ENCODE measurements at regions not wholly inside any gene's neighbourhood (a gene's known extent, or its start where the extent isn't known, plus 50 kb on each side); places are given as distances from the start of the nearest gene placed in this dataset.

DNA sequence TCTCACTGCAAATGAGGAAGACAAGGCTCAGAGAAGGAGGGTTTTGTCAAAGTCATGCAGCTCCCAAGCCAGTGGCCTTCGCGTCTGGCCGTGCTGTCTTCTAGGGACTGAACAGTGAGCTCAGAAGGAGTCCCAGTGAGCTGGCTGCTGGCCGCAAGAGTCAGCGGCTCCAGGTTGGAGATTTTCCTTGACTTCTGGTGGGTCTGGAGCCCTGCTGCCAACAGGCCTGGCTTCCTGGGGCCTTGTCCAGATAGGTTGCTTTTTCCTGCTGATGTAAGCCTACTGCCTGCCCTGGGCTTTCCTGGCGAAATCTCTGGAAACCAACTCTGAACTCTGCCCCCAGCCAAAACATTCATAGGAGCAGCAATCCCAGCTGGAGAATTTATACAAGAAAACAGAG lies 272.7 kb upstream of the CADM1 start:
- DNase-seq, result no peak

DNA sequence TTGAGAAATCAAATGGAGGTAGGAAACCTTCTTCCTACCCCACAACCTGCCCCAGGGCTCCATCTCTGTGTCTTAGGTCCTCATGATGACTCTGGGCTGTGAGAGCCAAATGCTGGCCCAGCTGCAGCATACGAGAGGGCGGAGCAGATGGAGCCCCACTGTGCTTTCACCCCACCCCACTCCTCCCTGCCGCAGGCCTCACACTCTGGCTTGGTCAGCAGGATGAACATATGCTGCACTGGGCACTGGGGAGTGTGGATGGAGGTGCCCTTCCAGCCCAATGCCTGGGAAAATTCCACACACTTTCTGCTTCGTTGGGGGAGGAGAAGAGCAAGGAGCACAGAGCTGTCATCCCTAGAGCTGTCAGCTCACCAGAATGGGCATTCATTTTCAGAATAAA lies 271.6 kb upstream of the CADM1 start:
- DNase-seq, result no peak

DNA sequence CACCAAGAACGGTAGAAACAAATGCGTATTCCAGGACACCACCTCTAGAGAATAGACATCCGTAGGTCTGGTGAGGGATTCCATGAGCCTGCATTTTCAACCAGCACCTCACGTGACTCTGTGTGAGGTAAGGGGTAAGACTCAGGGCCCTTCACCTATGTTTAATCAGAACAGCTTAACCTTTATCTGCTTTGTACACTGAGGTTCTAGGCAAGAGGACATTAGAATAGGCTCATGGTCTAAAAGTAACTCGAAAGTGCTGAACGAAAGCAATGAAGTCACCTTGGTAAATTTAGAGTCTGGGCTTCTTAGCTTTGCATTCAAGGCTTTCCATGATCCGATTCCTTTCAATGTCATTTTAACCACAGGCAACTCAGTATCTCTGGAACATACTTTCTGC lies 270.5 kb upstream of the CADM1 start:
- no peak for DNase-seq

- DNase-seq, result no peak
Measured at GRCh38 chr11:115769891-115770290, 265.7 kb upstream of the CADM1 start.

DNA sequence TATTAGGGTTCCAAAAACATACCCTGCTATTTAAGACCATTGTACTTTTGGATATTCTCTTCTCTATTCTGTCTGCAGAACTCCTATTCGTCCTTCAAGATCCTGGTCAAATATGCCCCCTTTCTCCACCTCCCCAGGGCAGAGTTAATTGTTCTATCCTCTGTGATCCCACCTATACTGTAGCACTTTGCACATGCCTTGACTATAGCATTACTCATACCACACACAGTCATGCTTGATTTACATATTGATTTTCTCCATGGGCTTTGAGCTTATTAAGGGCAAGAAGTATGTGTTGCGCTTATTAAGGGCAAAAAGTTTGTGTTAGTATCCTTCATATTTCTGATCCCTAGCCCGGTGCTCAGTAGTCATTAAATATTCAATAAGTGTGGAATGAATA lies 263.7 kb upstream of the CADM1 start:
- DNase-seq, result no peak

DNA sequence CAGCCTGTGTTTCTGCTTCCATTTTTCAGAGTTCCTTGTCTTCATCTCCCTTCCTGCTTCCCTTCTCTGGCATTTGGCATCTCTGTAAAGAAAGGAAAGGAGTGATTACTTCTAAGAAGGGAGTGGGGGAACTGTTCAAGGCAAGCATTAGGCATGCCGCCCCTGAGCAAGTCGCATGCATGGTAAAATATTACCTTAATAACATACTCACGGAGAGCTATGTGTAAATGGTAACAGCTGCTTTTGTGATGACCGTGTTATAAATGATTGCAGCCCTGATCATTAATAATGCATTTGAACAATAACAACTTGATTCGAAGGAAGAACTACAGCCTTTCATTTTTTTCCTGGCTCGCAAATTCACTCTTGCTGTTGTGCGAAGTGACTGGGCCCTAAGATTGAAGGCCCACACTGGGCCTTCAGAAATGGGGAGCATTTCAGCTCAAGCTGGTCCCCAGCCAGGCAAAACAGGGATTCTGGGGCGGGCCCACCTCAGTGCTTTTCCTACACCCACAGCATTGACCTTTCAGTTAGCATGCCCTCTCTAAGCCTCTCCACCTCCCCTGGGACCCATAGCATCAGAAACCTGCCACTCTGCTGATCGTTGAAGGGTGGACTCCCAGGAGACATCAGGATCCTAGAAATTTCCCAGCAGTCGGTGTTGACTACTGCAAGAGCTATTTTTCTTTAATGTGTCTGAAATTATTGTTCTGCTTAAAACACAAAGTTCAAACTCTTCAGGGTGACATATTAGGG lies 263.0 kb upstream of the CADM1 start:
- DNase-seq, result no peak

- no peak for DNase-seq
Measured at GRCh38 chr11:115766561-115766960, 262.3 kb upstream of the CADM1 start.

- DNase-seq, result no peak
Measured at GRCh38 chr11:115765803-115766239, 261.6 kb upstream of the CADM1 start.

DNA sequence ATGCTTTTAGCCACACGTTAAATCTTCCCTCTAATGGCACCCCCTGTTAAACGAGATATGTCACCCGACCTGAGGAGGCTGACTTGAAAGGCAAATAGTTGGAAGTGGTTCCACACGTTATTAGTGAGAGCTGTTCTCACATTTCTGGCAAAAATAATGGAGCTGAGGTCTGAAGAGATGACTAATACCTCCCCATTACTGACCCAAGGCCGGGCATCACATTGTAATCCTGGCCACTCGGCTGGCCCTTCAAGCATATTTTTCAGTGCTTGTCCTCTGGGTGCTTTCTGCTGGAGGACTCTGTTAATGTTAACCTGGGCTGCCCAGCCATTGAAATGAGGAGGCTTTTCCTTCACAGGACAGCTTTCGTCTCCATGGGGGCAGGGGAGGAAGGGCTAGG lies 260.0 kb upstream of the CADM1 start:
- no peak for DNase-seq

- no peak for DNase-seq
Measured at GRCh38 chr11:115761817-115762216, 257.6 kb upstream of the CADM1 start.

- no peak for DNase-seq
Measured at GRCh38 chr11:115761348-115761747, 257.1 kb upstream of the CADM1 start.

GRCh38 chr11:115760461-115761320 lies 256.5 kb upstream of the CADM1 start:
- no peak for DNase-seq

GRCh38 chr11:115759622-115760460 lies 255.6 kb upstream of the CADM1 start:
- no peak for DNase-seq

DNA sequence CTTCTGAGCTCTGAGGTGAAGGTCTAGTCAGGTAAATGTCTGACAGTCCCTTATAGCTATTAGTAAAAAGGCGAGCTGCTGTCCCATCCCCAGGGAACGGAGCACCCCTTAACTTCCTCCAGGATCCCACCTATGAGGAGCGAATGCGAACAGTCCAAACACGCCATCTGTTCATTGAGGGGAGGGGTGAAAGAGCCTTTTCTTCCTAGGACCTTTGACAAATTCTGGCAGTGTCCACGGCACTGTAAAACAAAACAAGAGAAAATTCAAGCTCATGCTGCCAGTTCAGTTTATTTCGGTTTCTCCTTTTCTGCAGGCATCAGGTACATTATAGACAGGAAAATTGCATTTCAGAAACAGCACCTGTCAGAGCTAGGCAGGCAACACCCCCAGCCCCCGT lies 253.8 kb upstream of the CADM1 start:
- DNase-seq, result no peak

DNA sequence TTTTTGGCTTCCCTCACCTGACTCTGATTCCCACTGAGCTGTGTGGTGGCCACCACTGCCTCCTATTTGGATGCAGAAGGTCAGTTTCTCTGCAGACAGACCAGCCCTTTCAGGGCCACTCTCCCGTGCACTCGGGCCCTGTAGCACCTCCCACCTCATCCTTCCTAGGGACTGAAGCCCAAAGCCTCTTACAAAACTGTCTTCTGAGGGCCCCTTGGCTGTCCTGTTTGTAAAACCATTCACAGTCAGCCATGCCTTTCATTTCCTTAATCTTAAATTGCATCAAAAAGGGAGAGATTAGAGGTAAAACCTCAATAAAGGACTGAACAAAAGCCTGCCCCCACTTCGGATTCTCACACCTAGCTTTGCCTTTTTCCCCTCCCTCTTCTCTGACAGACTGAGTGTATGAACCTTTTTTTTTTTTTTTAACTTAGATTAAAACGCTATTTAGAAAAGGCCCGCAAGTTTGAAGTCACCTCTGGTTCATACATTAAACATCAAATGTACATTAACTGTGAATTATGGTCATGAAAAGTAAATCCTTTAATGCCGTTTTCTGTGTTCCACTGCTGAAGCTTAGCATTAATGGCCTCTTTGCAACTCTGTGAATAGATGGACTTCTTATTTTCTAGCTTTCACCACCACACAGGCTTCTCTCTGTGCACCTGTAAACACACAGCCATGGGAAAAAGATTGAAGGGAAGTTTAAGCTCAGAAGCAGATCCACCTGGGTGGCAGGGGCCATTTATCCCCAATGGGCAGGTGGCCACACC lies 247.2 kb upstream of the CADM1 start:
- DNase-seq, result no peak

DNA sequence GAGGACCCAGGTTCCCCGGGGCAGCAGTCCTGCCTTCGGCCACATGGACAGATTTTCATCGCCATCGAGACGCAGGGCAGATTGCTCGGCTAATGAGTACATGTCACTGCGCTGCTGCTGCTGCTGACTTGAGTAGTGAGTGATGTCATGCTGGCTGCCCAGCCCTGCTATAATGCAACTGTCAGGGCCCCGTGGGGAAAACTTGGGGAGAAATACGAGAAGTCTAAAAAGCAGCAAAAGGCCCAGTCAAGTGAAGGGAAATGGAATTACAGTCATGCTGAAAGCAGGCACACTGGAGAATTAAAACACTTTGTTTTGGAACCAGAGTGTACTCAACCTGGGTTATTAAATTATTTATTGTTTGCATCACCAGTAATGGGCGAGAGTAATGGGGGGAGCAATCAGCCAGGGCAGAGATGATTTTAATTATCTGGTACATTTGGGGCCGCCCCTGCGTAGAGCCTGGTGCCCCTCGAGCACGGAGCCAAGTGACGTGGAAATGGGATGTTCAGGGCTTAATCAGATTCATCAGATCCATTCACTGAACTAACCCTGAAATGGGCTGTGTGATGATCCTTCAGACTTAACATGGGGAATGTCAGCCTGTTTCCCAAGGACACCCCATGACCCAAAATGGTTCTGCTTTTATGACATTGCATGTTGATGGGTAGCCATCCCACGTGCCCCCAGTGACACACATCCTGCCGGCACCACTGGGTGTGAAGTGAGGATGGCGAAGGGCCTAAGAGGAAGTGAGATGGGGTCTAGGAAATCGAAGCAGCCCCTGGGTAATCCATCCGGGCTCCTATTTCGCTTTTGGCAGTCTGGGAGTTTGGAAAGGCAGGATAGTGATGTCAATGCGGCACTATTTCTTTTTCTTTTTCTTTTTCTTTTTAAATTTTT lies 241.6 kb upstream of the CADM1 start:
- DNase-seq, result no peak

DNA sequence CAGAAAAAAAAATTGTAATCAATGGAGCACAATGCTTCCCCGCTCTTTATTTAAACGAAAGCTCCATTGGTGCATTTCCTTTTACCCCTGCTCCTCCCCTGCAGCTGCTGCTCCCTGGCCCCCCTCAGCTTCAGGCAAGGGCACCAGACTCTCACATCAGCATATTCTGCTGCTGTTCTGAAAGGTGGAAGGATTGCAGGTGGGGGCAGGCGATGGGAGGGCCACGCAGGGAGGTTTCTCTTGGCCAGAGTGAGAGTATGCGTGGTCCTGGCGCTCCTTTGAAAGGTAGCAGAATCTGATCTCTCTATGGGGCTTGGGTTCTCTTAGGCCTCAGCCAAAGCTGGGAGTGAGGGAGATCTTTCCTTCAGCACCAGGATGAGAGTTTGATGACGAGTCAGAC lies 240.9 kb upstream of the CADM1 start:
- no peak for DNase-seq

DNA sequence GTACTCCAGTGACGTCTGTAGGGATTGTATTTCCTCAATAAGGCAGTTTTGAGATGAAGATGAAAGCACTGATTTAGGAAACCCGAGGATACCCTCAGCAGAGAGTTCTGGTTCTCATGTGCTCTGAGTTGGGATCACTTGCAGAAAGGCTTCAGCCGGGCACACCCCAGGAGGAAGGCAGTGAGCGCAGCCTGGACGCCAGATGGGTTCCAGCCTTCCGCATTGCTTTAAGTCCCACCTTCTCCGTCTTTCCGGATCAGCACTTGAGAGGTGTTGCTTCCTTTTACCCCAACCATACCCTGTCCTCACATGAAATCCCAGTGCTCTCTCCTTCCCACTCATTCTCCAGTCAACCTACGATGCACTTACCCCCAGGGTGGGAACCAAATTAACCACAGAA lies 239.5 kb upstream of the CADM1 start:
- no peak for DNase-seq

DNA sequence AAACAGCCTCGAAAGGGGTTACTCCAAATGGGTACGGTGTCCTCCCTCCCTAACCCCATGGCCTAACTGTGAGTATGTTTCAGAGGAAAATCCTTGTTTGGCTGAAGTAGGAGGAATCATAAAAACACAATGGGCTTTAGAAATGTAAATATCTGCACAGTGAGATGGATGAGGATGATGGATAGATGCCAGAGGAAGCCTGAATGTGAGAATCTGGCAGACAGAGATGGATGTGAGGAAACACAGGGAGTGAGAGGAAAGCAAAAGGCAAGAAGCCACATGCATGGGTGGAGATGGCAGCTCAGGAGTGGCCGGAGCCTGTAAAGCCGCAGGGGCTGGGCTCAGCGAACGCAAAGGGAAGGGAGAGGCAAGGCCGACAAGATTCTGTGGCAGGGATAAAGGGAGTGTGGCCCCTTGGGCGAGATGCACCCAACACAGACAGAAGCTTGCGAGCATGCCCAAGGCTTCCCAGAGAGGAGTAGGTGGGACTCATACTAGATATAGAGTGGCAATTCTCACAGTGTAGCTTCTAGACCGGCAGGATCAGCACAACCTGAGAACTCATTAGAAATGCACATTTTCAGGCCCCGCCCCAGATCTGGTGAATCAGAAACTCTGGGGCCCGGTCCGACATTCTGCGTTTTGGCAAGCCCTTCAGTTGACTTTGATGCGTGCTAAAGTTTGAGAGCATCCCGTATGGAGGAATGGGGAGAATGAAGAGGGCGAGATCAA lies 237.3 kb upstream of the CADM1 start:
- DNase-seq, result no peak

GRCh38 chr11:115740324-115740723 lies 236.1 kb upstream of the CADM1 start:
- no peak for DNase-seq

- no peak for DNase-seq
Measured at GRCh38 chr11:115739878-115740277, 235.7 kb upstream of the CADM1 start.
